LNCaP clone FGC (cell line): ENCODE measurements at regions not wholly inside any gene's neighbourhood (a gene's known extent, or its start where the extent isn't known, plus 50 kb on each side); places are given as distances from the start of the nearest gene placed in this dataset.

Experiments used
- DNase-seq: peaks from one replicate; pipeline ENCODE4 v3.0.0-alpha.2; 2011; ENCODE audit warnings: low read depth
- H3K4me3 ChIP-seq: 2 replicates; pipeline ENCODE4 v1.5.1; 2011; ENCODE audit warnings: mild to moderate bottlenecking, low read depth, low read length, control low read depth
- TF ChIP-seq, protein P1 (sequence below): IDR thresholded peaks from 2 replicates; pipeline ENCODE4 v1.5.1; 2012; ENCODE audit warnings: mild to moderate bottlenecking; ENCODE audit not compliant: control insufficient read depth, insufficient read depth; ENCODE audit errors: extremely low read depth

DNA sequence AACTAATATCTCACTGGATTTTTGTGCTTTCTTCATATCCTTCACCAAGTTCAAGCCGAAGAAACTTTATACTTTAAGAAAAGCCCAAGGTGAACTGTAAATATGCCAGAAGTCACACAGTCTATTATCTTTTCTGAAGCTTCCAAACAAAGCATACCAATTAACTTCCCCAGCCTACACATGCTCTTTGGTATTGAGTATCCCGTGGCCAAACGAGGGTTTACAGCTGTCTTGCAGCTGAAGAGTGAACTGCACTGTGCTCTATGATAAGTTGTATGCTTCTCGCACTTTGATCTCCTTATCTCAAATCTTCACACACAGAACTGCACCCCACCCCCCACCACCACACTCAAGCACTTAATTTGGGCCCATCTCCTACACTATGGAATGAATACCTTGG, 215.6 kb upstream of the VEPH1 start:
- TF ChIP-seq, protein P1, sequence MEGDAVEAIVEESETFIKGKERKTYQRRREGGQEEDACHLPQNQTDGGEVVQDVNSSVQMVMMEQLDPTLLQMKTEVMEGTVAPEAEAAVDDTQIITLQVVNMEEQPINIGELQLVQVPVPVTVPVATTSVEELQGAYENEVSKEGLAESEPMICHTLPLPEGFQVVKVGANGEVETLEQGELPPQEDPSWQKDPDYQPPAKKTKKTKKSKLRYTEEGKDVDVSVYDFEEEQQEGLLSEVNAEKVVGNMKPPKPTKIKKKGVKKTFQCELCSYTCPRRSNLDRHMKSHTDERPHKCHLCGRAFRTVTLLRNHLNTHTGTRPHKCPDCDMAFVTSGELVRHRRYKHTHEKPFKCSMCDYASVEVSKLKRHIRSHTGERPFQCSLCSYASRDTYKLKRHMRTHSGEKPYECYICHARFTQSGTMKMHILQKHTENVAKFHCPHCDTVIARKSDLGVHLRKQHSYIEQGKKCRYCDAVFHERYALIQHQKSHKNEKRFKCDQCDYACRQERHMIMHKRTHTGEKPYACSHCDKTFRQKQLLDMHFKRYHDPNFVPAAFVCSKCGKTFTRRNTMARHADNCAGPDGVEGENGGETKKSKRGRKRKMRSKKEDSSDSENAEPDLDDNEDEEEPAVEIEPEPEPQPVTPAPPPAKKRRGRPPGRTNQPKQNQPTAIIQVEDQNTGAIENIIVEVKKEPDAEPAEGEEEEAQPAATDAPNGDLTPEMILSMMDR: no peak
- DNase-seq: no peak
- no peak overlapping the region for H3K4me3 ChIP-seq

DNA sequence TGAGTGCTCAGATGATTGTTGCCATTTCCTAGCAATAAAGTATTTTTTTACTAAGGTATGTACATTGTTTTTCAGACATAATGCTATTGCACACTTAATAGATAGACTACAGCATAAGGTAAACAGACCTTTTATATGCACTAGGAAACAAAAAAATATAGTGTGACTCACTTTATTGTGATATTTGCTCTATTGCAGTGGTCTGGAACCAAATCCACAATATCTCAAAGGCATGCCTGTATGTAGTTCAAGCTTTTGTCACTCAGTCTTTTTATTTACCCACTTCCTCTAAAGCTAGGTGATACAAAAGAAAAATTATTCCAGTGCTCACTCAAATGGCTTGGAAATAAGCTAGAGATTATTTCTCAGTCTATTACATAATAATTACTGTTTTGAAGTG, 209.9 kb upstream of the VEPH1 start:
- no peak for DNase-seq
- TF ChIP-seq, protein P1: no peak

DNA sequence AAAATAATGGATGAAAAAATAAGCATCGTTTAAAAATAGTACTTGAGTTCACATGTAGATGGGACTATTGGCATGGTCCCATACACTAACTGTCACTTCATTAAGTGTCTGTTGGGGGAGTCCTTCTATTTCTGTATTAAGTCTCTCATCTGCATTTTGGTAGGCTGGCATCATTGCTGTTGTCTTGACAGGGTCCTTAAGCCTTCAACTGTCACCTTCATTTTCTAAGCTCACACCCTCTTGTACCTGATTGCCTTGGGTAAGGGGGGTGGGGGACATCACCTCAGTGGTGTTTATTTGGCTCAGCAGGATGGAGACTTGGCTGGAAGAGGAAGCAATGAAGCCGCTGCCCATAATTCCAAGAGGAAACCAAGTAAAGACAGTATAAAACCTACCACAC, 202.0 kb upstream of the VEPH1 start:
- TF ChIP-seq, protein P1: no peak
- no peak for DNase-seq
- no peak overlapping the region for H3K4me3 ChIP-seq

More for the DNA sequence above, 209.9 kb upstream of the VEPH1 start:
- H3K4me3 ChIP-seq: no peak overlapping the region

DNA sequence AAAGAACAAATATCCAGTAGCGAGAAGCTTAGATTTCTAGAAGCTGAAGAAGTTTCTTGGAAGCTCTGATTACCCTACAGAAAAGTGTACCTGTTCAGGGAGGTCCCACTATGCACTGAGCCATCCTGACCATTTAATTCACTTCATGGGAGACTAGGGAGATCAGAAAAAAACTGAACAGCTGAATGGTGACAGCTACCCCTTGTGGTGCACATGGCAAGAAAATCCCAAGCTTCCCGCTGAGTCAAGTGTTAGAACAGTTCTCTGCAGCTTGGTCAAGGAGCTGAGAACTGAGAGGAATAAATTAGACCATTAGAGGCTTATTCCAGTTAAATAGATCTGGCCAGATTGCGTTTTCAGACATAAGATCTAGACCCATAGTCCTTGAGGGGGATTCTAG, 197.2 kb upstream of the VEPH1 start:
- no peak for DNase-seq
- TF ChIP-seq, protein P1: 0 out of 2 replicates have a peak, but pooled peaks have one; percentile 18
- H3K4me3 ChIP-seq: no peak overlapping the region

DNA sequence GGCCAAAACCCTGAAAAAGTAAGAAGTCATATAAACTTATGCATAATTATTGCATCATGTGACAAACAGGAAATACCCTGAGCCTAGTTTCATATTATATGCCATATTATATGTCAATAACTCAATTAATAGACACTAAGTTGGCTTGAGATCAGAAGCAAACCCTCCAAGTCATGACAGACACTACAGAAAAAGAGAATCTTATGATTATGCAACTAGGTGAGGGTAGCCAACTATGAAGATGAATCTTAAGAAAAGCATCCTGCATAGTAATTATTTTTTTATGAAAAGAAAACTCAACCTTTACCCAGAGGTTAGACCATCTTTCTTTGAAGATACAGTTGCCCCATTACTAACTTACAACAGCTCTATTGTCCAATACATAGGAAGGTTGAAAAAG, 192.4 kb upstream of the VEPH1 start:
- TF ChIP-seq, protein P1: no peak
- DNase-seq: no peak
- H3K4me3 ChIP-seq: no peak overlapping the region

DNA sequence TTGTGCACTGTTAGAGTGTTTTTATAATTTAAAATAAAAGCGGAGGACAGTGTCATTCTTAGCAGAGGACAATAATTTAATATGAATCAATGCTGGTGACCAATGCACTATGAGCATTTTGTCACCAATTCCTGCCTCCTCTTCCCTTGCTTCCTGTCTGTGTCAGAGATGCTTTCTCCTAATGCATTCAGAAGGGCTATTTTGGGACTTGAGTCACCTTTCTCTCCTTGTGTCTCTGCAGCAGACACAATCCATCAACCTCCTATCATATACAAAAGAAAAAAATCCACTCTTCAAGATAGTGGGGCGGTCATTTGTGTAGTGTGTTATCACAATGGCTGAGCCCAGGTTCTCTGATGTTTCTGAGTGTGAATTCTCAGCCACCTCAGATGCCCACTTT, 191.9 kb upstream of the VEPH1 start:
- TF ChIP-seq, protein P1: no peak

DNA sequence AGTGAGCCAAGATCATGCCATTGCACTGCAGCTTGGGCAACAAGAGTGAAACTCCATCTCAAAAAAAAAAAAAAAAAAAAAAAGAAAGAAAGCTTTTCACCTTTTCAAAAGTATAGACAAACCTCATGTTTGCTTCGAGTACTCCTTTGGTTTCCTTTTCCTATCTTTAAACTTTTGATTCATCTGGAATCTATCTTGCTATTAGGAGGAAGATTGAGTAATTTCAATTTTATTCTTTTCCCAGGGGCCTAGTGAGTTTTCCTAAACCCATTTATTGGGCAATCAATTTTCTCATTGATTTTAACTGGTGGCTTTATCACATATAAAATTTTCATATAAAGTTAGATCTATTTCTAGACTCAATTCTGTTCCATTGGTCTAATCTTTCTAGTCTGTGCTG, 190.5 kb upstream of the VEPH1 start:
- H3K4me3 ChIP-seq: no peak overlapping the region
- no peak for DNase-seq
- TF ChIP-seq, protein P1: no peak

More for the DNA sequence above, 191.9 kb upstream of the VEPH1 start:
- DNase-seq: no peak
- no peak overlapping the region for H3K4me3 ChIP-seq
